IMR-90 (cell line): ENCODE measurements at regions not wholly inside any gene's neighbourhood (a gene's known extent, or its start where the extent isn't known, plus 50 kb on each side); places are given as distances from the start of the nearest gene placed in this dataset.
A peak's percentile ranks its signal among the peaks of the same experiment; 100 is the strongest.

Experiments used
- ATAC-seq: fragments of 200-7000 bp; cut with Tn5 transposase; 2 replicates; pipeline ENCODE4 v1.9.1; 2020; ENCODE audit warnings: low read depth, mild to moderate bottlenecking, moderate library complexity
- BruUV-seq: library from RNA; stranded (reverse); fragments of 400-500 nt; replicated peaks from 2 replicates; lab custom pipeline; 2021; lab: Mats Ljungman, UMichigan
- CTCF ChIA-PET: fragments of 300-600 bp; formaldehyde crosslinking; extraction: SDS; loops from one replicate; lab custom pipeline; 2021; ENCODE audit warnings: antibody characterized with exemption; lab: Yijun Ruan, JAX
- POLR2A ChIA-PET: fragments of 300-600 bp; sonication (Branson Sonifier 250); formaldehyde crosslinking; loops from one replicate; lab custom pipeline; 2022; ENCODE audit warnings: antibody characterized with exemption; ENCODE audit not compliant: unreplicated experiment; lab: Charles Lee
- DNase-seq: peaks from one replicate; pipeline ENCODE4 v3.0.0; 2013
- H2AFZ ChIP-seq: replicated peaks from 2 replicates; pipeline ENCODE3; 2013; ENCODE audit warnings: low read length, mild to moderate bottlenecking; ENCODE audit not compliant: poor library complexity
- H2AK5ac ChIP-seq: 2 replicates; pipeline ENCODE4 v1.6.1; 2013; ENCODE audit warnings: low read depth, low read length, inconsistent platforms
- H2AK9ac ChIP-seq: replicated peaks from 2 replicates; pipeline ENCODE3; 2013; ENCODE audit warnings: mild to moderate bottlenecking, low read depth, low read length, moderate library complexity; ENCODE audit not compliant: poor library complexity
- H2BK120ac ChIP-seq: 2 replicates; pipeline ENCODE4 v1.6.1; 2013; ENCODE audit warnings: low read depth, low read length, inconsistent platforms
- H2BK15ac ChIP-seq: 3 replicates; pipeline ENCODE4 v1.6.1; 2013; ENCODE audit warnings: low read depth, low read length, inconsistent platforms
- H2BK20ac ChIP-seq: 2 replicates; pipeline ENCODE4 v1.6.1; 2013; ENCODE audit warnings: low read depth, mild to moderate bottlenecking, inconsistent platforms, low read length, moderate library complexity
- H2BK5ac ChIP-seq: 2 replicates; pipeline ENCODE4 v1.6.1; 2013; ENCODE audit warnings: mild to moderate bottlenecking, low read depth, low read length, inconsistent platforms; ENCODE audit not compliant: poor library complexity, severe bottlenecking
- H3K14ac ChIP-seq: replicated peaks from 2 replicates; pipeline ENCODE4 v1.6.1; 2013; ENCODE audit warnings: low read depth, low read length, inconsistent platforms
- H3K18ac ChIP-seq: 2 replicates; pipeline ENCODE4 v1.6.1; 2013; ENCODE audit warnings: low read depth, low read length, control low read depth
- H3K23ac ChIP-seq: 2 replicates; pipeline ENCODE4 v1.6.1; 2013; ENCODE audit warnings: low read depth, low read length, inconsistent platforms
- H3K27ac ChIP-seq: 2 replicates; pipeline ENCODE4 v1.5.1; 2013; ENCODE audit warnings: mild to moderate bottlenecking, control low read depth, low read length; ENCODE audit not compliant: insufficient read depth
- H3K27me3 ChIP-seq: 2 replicates; pipeline ENCODE4 v1.6.1; 2013; ENCODE audit warnings: low read length; ENCODE audit not compliant: control insufficient read depth, insufficient read depth
- H3K36me3 ChIP-seq: 2 replicates; pipeline ENCODE4 v1.6.1; 2013; ENCODE audit warnings: low read length, mixed read lengths; ENCODE audit not compliant: control insufficient read depth, insufficient read depth
- H3K4ac ChIP-seq: 2 replicates; pipeline ENCODE4 v1.6.1; 2013; ENCODE audit warnings: low read depth, low read length, inconsistent platforms
- H3K4me1 ChIP-seq: 2 replicates; pipeline ENCODE4 v1.6.1; 2013; ENCODE audit warnings: low read length, mixed read lengths; ENCODE audit not compliant: control insufficient read depth, insufficient read depth
- H3K4me2 ChIP-seq: 2 replicates; pipeline ENCODE4 v1.6.1; 2013; ENCODE audit warnings: low read depth, mild to moderate bottlenecking, control low read depth, low read length, moderate library complexity
- H3K4me3 ChIP-seq: 2 replicates; pipeline ENCODE4 v1.5.1; 2013; ENCODE audit warnings: low read depth, mild to moderate bottlenecking, control low read depth, low read length, moderate library complexity; ENCODE audit not compliant: insufficient read depth
- H3K56ac ChIP-seq: 2 replicates; pipeline ENCODE4 v1.6.1; 2013; ENCODE audit warnings: low read length, inconsistent platforms; ENCODE audit not compliant: insufficient read depth; ENCODE audit errors: extremely low read depth
- H3K79me1 ChIP-seq, 2 experiments: 2 replicates each; pipeline ENCODE4 v1.6.1; 2013; ENCODE audit warnings: low read length in 2 of 2, inconsistent platforms in 1 of 2, low read depth in 1 of 2
- H3K9ac ChIP-seq: 2 replicates; pipeline ENCODE4 v1.6.1; 2013; ENCODE audit warnings: low read depth, low read length, control low read depth
- H3K9me1 ChIP-seq: 2 replicates; pipeline ENCODE4 v1.6.1; 2013; ENCODE audit warnings: low read length, inconsistent platforms; ENCODE audit not compliant: insufficient read depth
- H3K9me3 ChIP-seq: 2 replicates; pipeline ENCODE4 v1.6.1; 2013; ENCODE audit warnings: low read length; ENCODE audit not compliant: control insufficient read depth, insufficient read depth
- H4K20me1 ChIP-seq: 2 replicates; pipeline ENCODE4 v1.6.1; 2013; ENCODE audit warnings: low read length, inconsistent platforms; ENCODE audit not compliant: insufficient read depth
- H4K5ac ChIP-seq: 2 replicates; pipeline ENCODE4 v1.6.1; 2013; ENCODE audit warnings: mild to moderate bottlenecking, low read depth, low read length, control low read depth
- H4K8ac ChIP-seq, 2 experiments: 2 replicates each; pipeline ENCODE4 v1.6.1; 2013; ENCODE audit warnings: low read depth in 2 of 2, low read length in 2 of 2, control low read depth in 1 of 2, inconsistent platforms in 1 of 2
- H4K91ac ChIP-seq: 2 replicates; pipeline ENCODE4 v1.6.1; 2013; ENCODE audit warnings: low read depth, low read length, inconsistent platforms; ENCODE audit not compliant: insufficient read depth
- MXI1 ChIP-seq: IDR thresholded peaks from 2 replicates; pipeline ENCODE4 v1.6.1; 2012; ENCODE audit warnings: low read depth, mild to moderate bottlenecking, low read length, moderate library complexity, borderline replicate concordance
- NFE2L2 ChIP-seq: fragments of 150-350 bp; IDR thresholded peaks from 2 replicates; pipeline ENCODE4 v1.6.1; 2016; ENCODE audit warnings: low read depth, mild to moderate bottlenecking, low read length
- WGBS, 2 experiments: methylation state at CpG; one replicate each; pipeline versions ENCODE4 v1.1.5 to v1.1.7; 2013; ENCODE audit warnings: missing lambda C conversion rate in 2 of 2; ENCODE audit not compliant: insufficient read length in 1 of 2; ENCODE audit errors: extremely low coverage in 2 of 2; 5-methylcytosine and 5-hydroxymethylcytosine counted together
- dilution Hi-C: fragments of 300-500 bp; cut with HindIII; formaldehyde crosslinking; loops from one replicate; pipeline ENCODE4 v1.14.3; 2018; ENCODE audit warnings: low sequenced_read_pairs; ENCODE audit not compliant: unreplicated experiment
- in situ Hi-C: fragments of 300-500 bp; cut with MboI; formaldehyde crosslinking; loops from 3 replicates; pipeline ENCODE4 v1.14.3; 2019; ENCODE audit warnings: low sequenced_read_pairs, inconsistent platforms, mixed read lengths
- intact Hi-C: fragments of 100-400 bp; cut with micrococcal nuclease; formaldehyde crosslinking; loops from 2 replicates; pipeline ENCODE4 v1.10.0; 2022

DNA sequence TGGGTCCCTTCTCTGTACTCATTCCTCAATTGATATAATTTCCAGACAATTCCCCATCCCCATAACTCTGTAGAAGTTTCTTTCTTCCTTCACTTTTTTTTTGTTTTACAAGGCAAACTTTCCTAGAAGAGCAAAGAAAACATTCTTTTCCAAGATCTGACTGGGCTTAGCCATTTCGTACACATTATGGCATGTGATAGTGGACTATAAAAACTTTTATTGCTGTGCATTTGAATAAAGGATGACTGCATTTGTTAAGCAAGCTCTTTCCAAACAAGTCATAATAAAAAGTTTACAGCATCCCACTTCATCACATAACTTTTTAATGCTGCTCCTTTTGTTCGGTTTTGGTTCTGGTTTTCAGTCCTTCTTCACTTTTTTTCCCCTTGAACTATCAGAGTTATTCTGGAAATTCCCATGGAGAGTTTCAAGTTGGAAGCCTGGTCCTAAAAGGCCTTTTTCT lies 231.0 kb upstream of the HMGA2 start:
- H3K9me1 ChIP-seq = no peaks in the 10 kb centered on the region; the same call in 1 of the 2 replicates
- H2AK5ac ChIP-seq = peak overlapping the region; percentile 33; the same call in 1 of the 2 replicates
- H4K20me1 ChIP-seq = no peaks in the 10 kb centered on the region
- H4K8ac ChIP-seq = no peak overlapping the region
- dilution Hi-C loops = no loop called here
- no peak overlapping the region for H4K91ac ChIP-seq
- H3K14ac ChIP-seq = peak overlapping the region; percentile 76
- no CpG with 5 or more reads among the region's 2 CpGs for WGBS, 2 experiments
- ChIA-PET CTCF (interaction anchor here (1.0 to 1.5 kb wide), 2 partner anchors 9 to 19 kb away, joined by 3 to 5 read pairs; no protein-coding TSS in a partner anchor), POLR2A (no interaction called here)
- no peaks in the 10 kb centered on the region for H3K27me3 ChIP-seq
- H3K36me3 ChIP-seq = no peaks in the 10 kb centered on the region
- H3K9ac ChIP-seq = no peak overlapping the region
- no peak overlapping the region for H3K56ac ChIP-seq
- no peak overlapping the region for H2AK9ac ChIP-seq
- H3K4me1 ChIP-seq = peaks cover 17% of the 10 kb centered on the region
- H2BK120ac ChIP-seq = no peak overlapping the region
- H3K79me1 ChIP-seq = no peaks in the 10 kb centered on the region
- no peak overlapping the region for H2BK5ac ChIP-seq
- DNase-seq (no peak), ATAC-seq (no peak)
- 0 out of 3 replicates have a peak overlapping the region, but pooled peaks have one; percentile 16 for H2BK15ac ChIP-seq
- H3K27ac ChIP-seq = no peak overlapping the region
- no peak overlapping the region for H4K5ac ChIP-seq
- no peak overlapping the region for H3K23ac ChIP-seq
- peak overlapping the region; percentile 52; the same call in 1 of the 2 replicates for H3K18ac ChIP-seq
- H2BK20ac ChIP-seq = peak overlapping the region; percentile 57; the same call in 1 of the 2 replicates
- no peak overlapping the region for H3K4me3 ChIP-seq
- no TSS peak for BruUV-seq
- no peak overlapping the region for H2AFZ ChIP-seq
- in situ Hi-C loops = no loop called here
- TF ChIP-seq MXI1 (no peak), NFE2L2 (no peak)
- H3K9me3 ChIP-seq = no peaks in the 10 kb centered on the region
- no peak overlapping the region for H3K4me2 ChIP-seq
- H3K4ac ChIP-seq = peak overlapping the region; percentile 25; the same call in 1 of the 2 replicates
- intact Hi-C loops = no loop called here
